Neural cell (in vitro differentiated cells): ENCODE measurements at regions not wholly inside any gene's neighbourhood (a gene's known extent, or its start where the extent isn't known, plus 50 kb on each side); places are given as distances from the start of the nearest gene placed in this dataset.

Experiments
- H2AFZ ChIP-seq: fragments of 200-600, 300-800 bp; sonication (generic), shearing (Covaris generic); 2 replicates; pipeline ENCODE4 v1.6.0; 2014; ENCODE audit warnings: low read depth, mild to moderate bottlenecking, antibody characterized with exemption, low read length, moderate library complexity
- H3F3A ChIP-seq: fragments of 200-600 bp; shearing (Covaris generic); 2 replicates; pipeline ENCODE4 v1.6.1; 2016; ENCODE audit warnings: mild to moderate bottlenecking, moderate library complexity, mixed read lengths, antibody characterized with exemption, low read length; ENCODE audit not compliant: insufficient read depth, poor library complexity, severe bottlenecking
- H3K27ac ChIP-seq: fragments of 200-600, 300-800 bp; sonication (generic), shearing (Covaris generic); 2 replicates; pipeline ENCODE4 v1.5.1; 2014; ENCODE audit warnings: mild to moderate bottlenecking, low read length, moderate library complexity
- H3K27me3 ChIP-seq: fragments of 300-800, 200-600 bp; sonication (generic), shearing (Covaris generic); 2 replicates; pipeline ENCODE4 v1.6.0; 2014; ENCODE audit warnings: mild to moderate bottlenecking, low read depth, low read length, moderate library complexity; ENCODE audit not compliant: insufficient read depth
- H3K36me3 ChIP-seq: fragments of 300-800, 200-600 bp; sonication (generic), shearing (Covaris generic); 2 replicates; pipeline ENCODE4 v1.5.1; 2014; ENCODE audit warnings: mild to moderate bottlenecking, antibody characterized with exemption, low read length, moderate library complexity; ENCODE audit not compliant: insufficient read depth
- H3K4me2 ChIP-seq: fragments of 300-800, 200-600 bp; sonication (generic), shearing (Covaris generic); 2 replicates; pipeline ENCODE4 v1.6.0; 2014; ENCODE audit warnings: mild to moderate bottlenecking, low read length
- H3K4me3 ChIP-seq: fragments of 300-800, 200-600 bp; sonication (generic), shearing (Covaris generic); 2 replicates; pipeline ENCODE4 v1.5.1; 2014; ENCODE audit warnings: mild to moderate bottlenecking, low read length, moderate library complexity
- H3K79me2 ChIP-seq: fragments of 200-600 bp; shearing (Covaris generic); replicated peaks from 2 replicates; pipeline ENCODE4 v1.6.0; 2014; ENCODE audit warnings: mild to moderate bottlenecking, low read length, moderate library complexity; ENCODE audit not compliant: insufficient read depth
- H3K9ac ChIP-seq: fragments of 300-800, 200-600 bp; sonication (generic), shearing (Covaris generic); 2 replicates; pipeline ENCODE4 v1.6.1; 2016; ENCODE audit warnings: mild to moderate bottlenecking, low read length, mixed read lengths
- H3K9me2 ChIP-seq: fragments of 200-600 bp; shearing (Covaris generic); 2 replicates; pipeline ENCODE4 v1.6.1; 2016; ENCODE audit warnings: mild to moderate bottlenecking, low read length, mixed read lengths; ENCODE audit not compliant: insufficient read depth
- H3K9me3 ChIP-seq: fragments of 200-600, 300-800 bp; sonication (generic), shearing (Covaris generic); 2 replicates; pipeline ENCODE4 v1.6.1; 2016; ENCODE audit warnings: mild to moderate bottlenecking, mixed run types, low read length, moderate library complexity, mixed read lengths
- H4K20me1 ChIP-seq: fragments of 200-600 bp; shearing (Covaris generic); 2 replicates; pipeline ENCODE4 v1.6.1; 2016; ENCODE audit warnings: mild to moderate bottlenecking, mixed run types; ENCODE audit not compliant: insufficient read depth
- EP300 ChIP-seq: fragments of 450-650 bp; conservative IDR thresholded peaks from 2 replicates; pipeline ENCODE4 v1.6.1; 2014; ENCODE audit warnings: antibody characterized with exemption, mild to moderate bottlenecking, moderate library complexity; ENCODE audit not compliant: poor library complexity, severe bottlenecking
- EZH2 ChIP-seq: fragments of 200-600, 300-800 bp; shearing (Covaris generic), sonication (generic); IDR thresholded peaks from 2 replicates; pipeline ENCODE4 v1.6.1; 2014; ENCODE audit warnings: antibody characterized with exemption, low read length, borderline replicate concordance, mild to moderate bottlenecking; ENCODE audit not compliant: insufficient read depth, poor library complexity, severe bottlenecking
- MXI1 ChIP-seq: fragments of 450-650 bp; conservative IDR thresholded peaks from 2 replicates; pipeline ENCODE4 v1.6.1; 2014; ENCODE audit warnings: antibody characterized with exemption, mild to moderate bottlenecking; ENCODE audit not compliant: poor library complexity, severe bottlenecking
- POLR2AphosphoS5 ChIP-seq: IDR thresholded peaks from 2 replicates; pipeline ENCODE4 v1.6.1; 2012
- RAD21 ChIP-seq: fragments of 450-650 bp; conservative IDR thresholded peaks from 2 replicates; pipeline ENCODE4 v1.6.1; 2014; ENCODE audit warnings: antibody characterized with exemption, mild to moderate bottlenecking, moderate library complexity
- SMC3 ChIP-seq: fragments of 450-650 bp; conservative IDR thresholded peaks from 2 replicates; pipeline ENCODE4 v1.6.1; 2014; ENCODE audit warnings: antibody characterized with exemption, mild to moderate bottlenecking, moderate library complexity; ENCODE audit not compliant: poor library complexity
- TAF1 ChIP-seq: IDR thresholded peaks from 2 replicates; pipeline ENCODE4 v1.6.1; 2012; ENCODE audit warnings: low read depth
- TF ChIP-seq, protein P1 (sequence below): IDR thresholded peaks from 2 replicates; pipeline ENCODE4 v1.6.1; 2012; ENCODE audit warnings: borderline replicate concordance
- TF ChIP-seq, protein P2 (sequence below): fragments of 450-650 bp; IDR thresholded peaks from 2 replicates; pipeline ENCODE4 v1.5.1; 2014; ENCODE audit warnings: antibody characterized with exemption, mild to moderate bottlenecking, moderate library complexity; ENCODE audit not compliant: poor library complexity, severe bottlenecking

DNA sequence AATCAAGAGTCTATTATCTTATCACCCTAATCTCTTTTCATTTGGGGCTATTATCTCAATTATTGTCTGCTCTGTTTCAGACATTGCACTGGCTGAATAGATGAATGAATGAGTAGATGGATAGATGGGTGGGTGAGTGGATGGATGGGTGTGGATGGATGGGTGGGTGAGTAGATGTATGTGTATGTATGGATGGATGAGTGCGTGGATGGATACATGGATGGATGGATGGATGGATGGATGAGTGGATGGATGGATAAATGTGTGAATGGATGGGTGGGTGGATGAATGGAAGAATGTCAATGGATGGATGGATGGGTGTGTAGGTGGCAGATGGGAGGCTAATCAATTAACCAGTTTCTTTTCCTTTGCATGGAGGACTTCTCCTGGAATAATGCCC, 301.7 kb downstream of the NSG2 start:
- H3K36me3 ChIP-seq = no peaks in the 10 kb centered on the region
- H3K4me3 ChIP-seq = no peak overlapping the region
- no peaks in the 10 kb centered on the region for H3K9me3 ChIP-seq
- no peak overlapping the region for H2AFZ ChIP-seq
- no peaks in the 10 kb centered on the region for H3K9me2 ChIP-seq
- H3K27ac ChIP-seq = no peak overlapping the region
- H3K9ac ChIP-seq = no peak overlapping the region
- no peaks in the 10 kb centered on the region for H4K20me1 ChIP-seq
- H3F3A ChIP-seq = no peaks in the 10 kb centered on the region
- H3K27me3 ChIP-seq = no peaks in the 10 kb centered on the region
- H3K4me2 ChIP-seq = no peak overlapping the region
- no peak for TF ChIP-seq EZH2
- TF ChIP-seq, protein P1, sequence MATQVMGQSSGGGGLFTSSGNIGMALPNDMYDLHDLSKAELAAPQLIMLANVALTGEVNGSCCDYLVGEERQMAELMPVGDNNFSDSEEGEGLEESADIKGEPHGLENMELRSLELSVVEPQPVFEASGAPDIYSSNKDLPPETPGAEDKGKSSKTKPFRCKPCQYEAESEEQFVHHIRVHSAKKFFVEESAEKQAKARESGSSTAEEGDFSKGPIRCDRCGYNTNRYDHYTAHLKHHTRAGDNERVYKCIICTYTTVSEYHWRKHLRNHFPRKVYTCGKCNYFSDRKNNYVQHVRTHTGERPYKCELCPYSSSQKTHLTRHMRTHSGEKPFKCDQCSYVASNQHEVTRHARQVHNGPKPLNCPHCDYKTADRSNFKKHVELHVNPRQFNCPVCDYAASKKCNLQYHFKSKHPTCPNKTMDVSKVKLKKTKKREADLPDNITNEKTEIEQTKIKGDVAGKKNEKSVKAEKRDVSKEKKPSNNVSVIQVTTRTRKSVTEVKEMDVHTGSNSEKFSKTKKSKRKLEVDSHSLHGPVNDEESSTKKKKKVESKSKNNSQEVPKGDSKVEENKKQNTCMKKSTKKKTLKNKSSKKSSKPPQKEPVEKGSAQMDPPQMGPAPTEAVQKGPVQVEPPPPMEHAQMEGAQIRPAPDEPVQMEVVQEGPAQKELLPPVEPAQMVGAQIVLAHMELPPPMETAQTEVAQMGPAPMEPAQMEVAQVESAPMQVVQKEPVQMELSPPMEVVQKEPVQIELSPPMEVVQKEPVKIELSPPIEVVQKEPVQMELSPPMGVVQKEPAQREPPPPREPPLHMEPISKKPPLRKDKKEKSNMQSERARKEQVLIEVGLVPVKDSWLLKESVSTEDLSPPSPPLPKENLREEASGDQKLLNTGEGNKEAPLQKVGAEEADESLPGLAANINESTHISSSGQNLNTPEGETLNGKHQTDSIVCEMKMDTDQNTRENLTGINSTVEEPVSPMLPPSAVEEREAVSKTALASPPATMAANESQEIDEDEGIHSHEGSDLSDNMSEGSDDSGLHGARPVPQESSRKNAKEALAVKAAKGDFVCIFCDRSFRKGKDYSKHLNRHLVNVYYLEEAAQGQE = no peak
- TF ChIP-seq, protein P2, sequence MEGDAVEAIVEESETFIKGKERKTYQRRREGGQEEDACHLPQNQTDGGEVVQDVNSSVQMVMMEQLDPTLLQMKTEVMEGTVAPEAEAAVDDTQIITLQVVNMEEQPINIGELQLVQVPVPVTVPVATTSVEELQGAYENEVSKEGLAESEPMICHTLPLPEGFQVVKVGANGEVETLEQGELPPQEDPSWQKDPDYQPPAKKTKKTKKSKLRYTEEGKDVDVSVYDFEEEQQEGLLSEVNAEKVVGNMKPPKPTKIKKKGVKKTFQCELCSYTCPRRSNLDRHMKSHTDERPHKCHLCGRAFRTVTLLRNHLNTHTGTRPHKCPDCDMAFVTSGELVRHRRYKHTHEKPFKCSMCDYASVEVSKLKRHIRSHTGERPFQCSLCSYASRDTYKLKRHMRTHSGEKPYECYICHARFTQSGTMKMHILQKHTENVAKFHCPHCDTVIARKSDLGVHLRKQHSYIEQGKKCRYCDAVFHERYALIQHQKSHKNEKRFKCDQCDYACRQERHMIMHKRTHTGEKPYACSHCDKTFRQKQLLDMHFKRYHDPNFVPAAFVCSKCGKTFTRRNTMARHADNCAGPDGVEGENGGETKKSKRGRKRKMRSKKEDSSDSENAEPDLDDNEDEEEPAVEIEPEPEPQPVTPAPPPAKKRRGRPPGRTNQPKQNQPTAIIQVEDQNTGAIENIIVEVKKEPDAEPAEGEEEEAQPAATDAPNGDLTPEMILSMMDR = no peak
- no peak for TF ChIP-seq SMC3
- TF ChIP-seq POLR2AphosphoS5 = no peak
- no peak for TF ChIP-seq RAD21
- TF ChIP-seq TAF1 = no peak
- TF ChIP-seq MXI1 = no peak
- no peak for TF ChIP-seq EP300
- no peaks in the 10 kb centered on the region for H3K79me2 ChIP-seq

DNA sequence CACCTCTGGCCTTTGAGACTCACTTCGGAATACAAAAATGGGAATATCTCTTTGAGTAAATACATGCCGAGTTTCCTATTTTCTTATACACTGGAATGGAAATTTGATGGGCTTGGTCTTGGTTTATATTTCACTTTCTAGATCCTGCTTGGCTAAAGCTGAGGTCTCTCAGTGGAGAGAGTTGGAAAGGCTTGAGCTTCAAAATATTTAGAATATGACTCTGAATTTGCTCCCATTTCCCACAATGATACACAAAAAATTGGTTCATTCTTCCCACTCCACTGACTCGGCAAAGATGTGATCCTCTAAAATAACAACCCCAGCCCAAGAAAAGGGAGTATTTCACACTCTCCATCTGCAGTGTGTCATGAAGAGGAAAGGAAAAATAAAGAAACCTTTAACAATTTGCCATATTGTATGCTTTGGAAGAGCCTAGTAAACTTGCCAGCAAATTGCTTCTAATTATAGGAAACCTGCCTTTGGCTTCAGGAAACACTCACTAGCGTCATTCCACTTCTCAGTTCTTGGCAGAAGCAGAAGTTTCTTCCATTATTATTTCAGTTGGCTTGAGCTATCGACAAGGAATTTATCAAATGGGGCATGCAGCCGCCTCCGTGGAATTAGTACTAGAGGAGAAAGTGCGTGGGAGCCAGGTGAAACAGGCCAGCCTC, 302.9 kb downstream of the NSG2 start:
- no peaks in the 10 kb centered on the region for H3K9me3 ChIP-seq
- H4K20me1 ChIP-seq = no peaks in the 10 kb centered on the region
- H2AFZ ChIP-seq = no peak overlapping the region
- no peak for TF ChIP-seq SMC3
- no peak overlapping the region for H3K4me2 ChIP-seq
- no peaks in the 10 kb centered on the region for H3F3A ChIP-seq
- no peaks in the 10 kb centered on the region for H3K79me2 ChIP-seq
- H3K36me3 ChIP-seq = no peaks in the 10 kb centered on the region
- H3K4me3 ChIP-seq = no peak overlapping the region
- no peak overlapping the region for H3K27ac ChIP-seq
- H3K9me2 ChIP-seq = no peaks in the 10 kb centered on the region
- H3K27me3 ChIP-seq = no peaks in the 10 kb centered on the region
- H3K9ac ChIP-seq = no peak overlapping the region
